Heart right ventricle (tissue), 16 donors: ENCODE measurements at regions not wholly inside any gene's neighbourhood (a gene's known extent, or its start where the extent isn't known, plus 50 kb on each side); places are given as distances from the start of the nearest gene placed in this dataset.
A peak's percentile ranks its signal among the peaks of the same experiment; 100 is the strongest.

Experiments
- ATAC-seq, 8 donors: fragments of 200-7000 bp; cut with Tn5 transposase; one replicate each; pipeline ENCODE4 v1.9.1; 2020; ENCODE audit warnings: mild to moderate bottlenecking in 8 of 8, moderate library complexity in 8 of 8, moderate number of reproducible peaks in 1 of 8
- DNase-seq, 2 donors: peaks; one replicate each; pipeline ENCODE4 v3.0.0-alpha.2; 2020
- H3K27ac ChIP-seq, 10 donors: fragments of 200-600 bp; sonication (generic) in 2 of 10; one replicate each; pipeline versions ENCODE4 v1.5.0 to v1.8.0; 2020 to 2022; ENCODE audit warnings: mild to moderate bottlenecking in 3 of 10
- H3K27me3 ChIP-seq, 7 donors: fragments of 200-600 bp; one replicate each; pipeline ENCODE4 v1.8.0; 2021 to 2022; ENCODE audit warnings: mild to moderate bottlenecking in 2 of 7
- H3K36me3 ChIP-seq, 9 donors: fragments of 200-600 bp; sonication (generic) in 1 of 9; one replicate each; pipeline versions ENCODE4 v1.5.0 to v1.8.0; 2020 to 2022; ENCODE audit warnings: mild to moderate bottlenecking in 2 of 9
- H3K4me1 ChIP-seq, 9 donors: fragments of 200-600 bp; sonication (generic) in 1 of 9; one replicate each; pipeline versions ENCODE4 v1.5.0 to v1.8.0; 2020 to 2022; ENCODE audit warnings: mild to moderate bottlenecking in 4 of 9
- H3K4me3 ChIP-seq, 10 donors: fragments of 200-600 bp; sonication (generic) in 2 of 10; one replicate each; pipeline versions ENCODE4 v1.5.0 to v1.8.0; 2020 to 2022; ENCODE audit warnings: mild to moderate bottlenecking in 7 of 10, moderate library complexity in 2 of 10
- H3K9me3 ChIP-seq, 11 donors: fragments of 200-600 bp in 10 of 11; sonication (generic) in 2 of 11; one replicate each; pipeline versions ENCODE4 v1.5.0 to v1.8.0; 2013 to 2022; ENCODE audit warnings: mild to moderate bottlenecking in 2 of 11, control low read depth in 1 of 11, moderate library complexity in 1 of 11
- WGBS, 2 donors: extraction: QIAGEN DNeasy Blood & Tissue Kit; methylation state at CpG; one replicate each; pipeline ENCODE4 v1.1.7; 2013; ENCODE audit warnings: inconsistent platforms in 1 of 2; 5-methylcytosine and 5-hydroxymethylcytosine counted together
- intact Hi-C, 10 donors: fragments of 100-400 bp; cut with DNase I; formaldehyde crosslinking; loops; one replicate each; pipeline versions ENCODE4 v1.11.1 to v1.14.2; 2022
- TF ChIP-seq, protein P1 (sequence below), 9 donors: fragments of 200-600 bp; sonication (generic) in 2 of 9; IDR thresholded peaks; one replicate each; pipeline versions ENCODE4 v1.5.0 to v1.8.0; 2021 to 2022; ENCODE audit warnings: antibody characterized with exemption in 9 of 9, mild to moderate bottlenecking in 5 of 9, moderate library complexity in 1 of 9
- donor health status: Arrhythmogenic right ventricular cardiomyopathy.
- donor health status: ischemic (EF 13 %, LVEDD 7.1; RV severe dilation, severe dysfunction).
- donor health status: healthy with polysubstance abuse.
- donor health status: DM: no; HTN: yes; CAD: no.
- donor health status: DM: no; HTN: no; CAD: no.
- donor health status: ischemic (EF 25% LVEDD 6.9; RV normal size, moderate dysfunction).
- donor health status: ischemic (EF 25% LVEDD 5.7; RV mildly dilated, moderate dysfunction).
- donor health status: healthy.
- donor health status: DM: yes; HTN: yes; CAD: no.
- donor health status: Ischemic cardiomyopathy.
- donor health status: ischemic (EF 35%, LVEDD 5.7; RV mildly dilated, moderate dysfunction).
- donor health status: nonischemic (EF 11% LVEDD 7.7; RV severe dilation, severe dysfunction).
- donor health status: DM: yes; HTN: yes; CAD: no.
- donor health status: PGD.
- donor health status: ischemic (EF 29% LVEDD 5.4; RV normal size, mild dysfunction).
- donor health status: nonischemic (EF 23%, LVEDD 6.1; RV moderate dilation, normal function).

DNA sequence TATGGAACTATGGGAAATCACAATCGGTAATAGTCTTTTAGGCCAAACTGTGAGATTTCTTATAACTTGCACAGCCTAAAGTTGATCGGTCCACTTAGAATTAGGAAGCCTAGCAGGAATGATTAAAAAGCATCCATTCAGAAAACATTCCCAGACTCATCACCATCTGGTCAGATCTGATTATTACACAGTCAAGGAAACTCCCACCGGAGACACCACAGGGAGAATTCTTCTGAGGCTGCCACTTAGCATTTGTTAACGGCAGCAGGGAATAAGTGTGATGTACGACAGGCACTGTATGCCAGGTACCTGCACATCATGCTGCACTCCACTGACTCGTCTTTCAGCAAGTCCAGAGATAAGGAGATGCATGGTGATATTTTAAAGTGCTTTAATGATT, 227.6 kb upstream of the STEAP1 start:
- TF ChIP-seq, protein P1, sequence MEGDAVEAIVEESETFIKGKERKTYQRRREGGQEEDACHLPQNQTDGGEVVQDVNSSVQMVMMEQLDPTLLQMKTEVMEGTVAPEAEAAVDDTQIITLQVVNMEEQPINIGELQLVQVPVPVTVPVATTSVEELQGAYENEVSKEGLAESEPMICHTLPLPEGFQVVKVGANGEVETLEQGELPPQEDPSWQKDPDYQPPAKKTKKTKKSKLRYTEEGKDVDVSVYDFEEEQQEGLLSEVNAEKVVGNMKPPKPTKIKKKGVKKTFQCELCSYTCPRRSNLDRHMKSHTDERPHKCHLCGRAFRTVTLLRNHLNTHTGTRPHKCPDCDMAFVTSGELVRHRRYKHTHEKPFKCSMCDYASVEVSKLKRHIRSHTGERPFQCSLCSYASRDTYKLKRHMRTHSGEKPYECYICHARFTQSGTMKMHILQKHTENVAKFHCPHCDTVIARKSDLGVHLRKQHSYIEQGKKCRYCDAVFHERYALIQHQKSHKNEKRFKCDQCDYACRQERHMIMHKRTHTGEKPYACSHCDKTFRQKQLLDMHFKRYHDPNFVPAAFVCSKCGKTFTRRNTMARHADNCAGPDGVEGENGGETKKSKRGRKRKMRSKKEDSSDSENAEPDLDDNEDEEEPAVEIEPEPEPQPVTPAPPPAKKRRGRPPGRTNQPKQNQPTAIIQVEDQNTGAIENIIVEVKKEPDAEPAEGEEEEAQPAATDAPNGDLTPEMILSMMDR (IDR thresholded peaks at IDR 0.05), result no peak
- Histone ChIP-seq H3K4me1 (peaks cover 0 to 3% (median 0%) of the 10 kb centered on the region in 9 donors), H3K4me3 (no peak overlapping the region), H3K27ac (no peak overlapping the region), H3K9me3 (no peaks in the 10 kb centered on the region), H3K27me3 (no peaks in the 10 kb centered on the region), H3K36me3 (no peaks in the 10 kb centered on the region)
- DNase-seq, result no peak
- intact Hi-C loops, result no loop called here
- WGBS, 2 donors, result 47 to 48% methylated on average over 6 of the region's 6 CpGs
- ATAC-seq, result no peak

DNA sequence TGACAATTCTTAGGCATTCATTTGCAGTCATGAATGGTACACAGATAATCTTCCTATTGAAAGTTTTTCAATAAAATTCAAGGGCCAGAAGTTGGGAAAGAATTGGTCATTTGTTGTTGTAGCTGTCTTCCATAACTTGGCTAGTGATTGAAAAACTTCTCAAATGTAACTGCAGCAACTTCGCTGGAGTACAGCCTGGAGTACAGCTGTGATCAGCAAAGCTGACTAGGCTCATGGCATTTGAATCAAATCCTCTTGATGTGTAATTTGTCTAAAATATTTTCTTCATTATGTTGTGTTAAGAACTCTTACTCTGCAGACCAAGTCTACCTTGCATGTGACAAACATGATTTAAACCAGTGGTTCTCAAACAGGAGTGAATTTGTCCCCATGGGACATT, 226.5 kb upstream of the STEAP1 start:
- H3K9me3 ChIP-seq, result no peaks in the 10 kb centered on the region
- H3K4me3 ChIP-seq, result no peak overlapping the region
- H3K36me3 ChIP-seq, result no peaks in the 10 kb centered on the region
- no peaks in the 10 kb centered on the region for H3K27me3 ChIP-seq
- DNase-seq (no peak), ATAC-seq (peak in 3 of 8 donors; percentile 9 to 56 (median 52))
- H3K4me1 ChIP-seq, result peaks cover 0 to 3% (median 0%) of the 10 kb centered on the region in 9 donors
- intact Hi-C loops, result no loop called here
- H3K27ac ChIP-seq, result no peak overlapping the region
- TF ChIP-seq, protein P1 (IDR thresholded peaks at IDR 0.05), result no peak
- WGBS, 2 donors, result 26 to 73% methylated on average over 1 of the region's 1 CpG

DNA sequence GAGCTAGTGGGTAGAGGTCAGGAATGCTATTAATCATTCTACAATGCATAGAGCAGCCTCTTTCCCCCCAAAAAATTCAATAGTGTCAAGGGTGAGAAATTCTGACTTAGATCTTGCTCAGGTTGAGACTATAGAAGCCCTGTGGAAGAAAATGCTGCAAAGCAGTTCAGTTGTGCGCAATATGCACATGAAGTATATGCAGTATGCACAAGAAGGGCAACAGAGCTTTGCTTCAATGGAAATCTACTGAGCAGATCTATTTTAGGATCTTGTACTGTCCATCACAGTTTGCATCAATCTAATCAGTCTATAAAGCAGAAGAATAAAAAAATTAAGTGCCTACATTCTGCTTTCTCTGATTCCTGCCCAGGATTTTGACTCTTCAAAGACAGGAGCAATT, 225.8 kb upstream of the STEAP1 start:
- TF ChIP-seq, protein P1 (IDR thresholded peaks at IDR 0.05), result no peak
- no peak overlapping the region for H3K27ac ChIP-seq
- H3K36me3 ChIP-seq, result no peaks in the 10 kb centered on the region
- no peak for ATAC-seq
- H3K4me1 ChIP-seq, result peaks cover 0 to 3% (median 0%) of the 10 kb centered on the region in 9 donors
- H3K4me3 ChIP-seq, result no peak overlapping the region
- no peaks in the 10 kb centered on the region for H3K27me3 ChIP-seq
- WGBS, 2 donors, result 92 to 94% methylated on average over 1 of the region's 1 CpG
- no peak for DNase-seq
- no peaks in the 10 kb centered on the region for H3K9me3 ChIP-seq
- intact Hi-C loops, result no loop called here

DNA sequence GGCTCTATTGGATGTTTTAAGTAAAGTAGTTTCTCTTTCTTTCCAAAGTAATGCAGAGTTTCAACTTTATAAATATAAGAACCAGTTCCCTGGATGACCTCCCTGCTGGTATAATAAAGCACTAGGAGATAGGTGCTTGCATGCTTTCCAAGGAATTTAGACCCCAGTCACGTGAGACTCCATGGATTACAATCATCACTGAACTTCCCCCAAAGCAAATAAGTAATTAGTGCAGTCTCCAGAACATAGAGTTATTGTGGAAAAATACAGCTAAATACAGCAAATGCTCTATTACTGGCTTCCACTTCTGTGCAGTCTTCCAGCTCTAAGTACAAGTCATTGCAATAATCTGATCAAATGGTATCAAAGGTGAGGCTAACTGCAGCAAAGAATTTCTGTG, 220.2 kb upstream of the STEAP1 start:
- intact Hi-C loops, result no loop called here
- Histone ChIP-seq H3K27ac (no peak overlapping the region), H3K4me3 (no peak overlapping the region), H3K27me3 (no peaks in the 10 kb centered on the region), H3K4me1 (no peaks in the 10 kb centered on the region), H3K36me3 (no peaks in the 10 kb centered on the region), H3K9me3 (peaks cover 0 to 9% (median 0%) of the 10 kb centered on the region in 11 donors)
- ATAC-seq (no peak), DNase-seq (no peak)
- whole genome bisulfite sequencing, 2 donors, result 29 to 46% methylated on average over 1 of the region's 1 CpG
- TF ChIP-seq, protein P1 (IDR thresholded peaks at IDR 0.05), result no peak
